A172 (cell line): ENCODE measurements at regions not wholly inside any gene's neighbourhood (a gene's known extent, or its start where the extent isn't known, plus 50 kb on each side); places are given as distances from the start of the nearest gene placed in this dataset.
"Not testable (repeated sequence)": the region's sequence is repeated elsewhere in the genome, so short reads cannot be mapped to it uniquely, and the experiment has no call there.

Source experiments
- DNase-seq: peaks from one replicate; pipeline ENCODE4 v3.0.0-alpha.2; 2015; ENCODE audit warnings: low spot score

DNA sequence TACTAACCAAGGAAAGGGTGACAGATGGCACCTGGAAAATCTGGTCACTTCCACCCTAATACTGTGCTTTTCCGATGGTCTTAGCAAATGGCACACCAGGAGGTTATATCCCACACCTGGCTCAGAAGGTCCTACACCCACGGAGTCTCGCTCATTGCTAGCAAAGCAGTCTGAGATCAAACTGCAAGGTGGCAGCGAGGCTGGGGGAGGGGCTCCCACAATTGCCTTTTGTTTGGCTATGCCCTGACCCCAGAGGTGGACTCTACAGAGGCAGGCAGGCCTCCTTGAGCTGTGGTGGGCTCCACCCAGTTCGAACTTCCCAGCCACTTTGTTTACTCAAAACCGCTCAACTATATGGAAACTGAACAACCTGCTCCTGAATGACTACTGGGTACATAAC, 50.3 kb upstream of the UGT2B15 start:
- not testable (repeated sequence) for DNase-seq

DNA sequence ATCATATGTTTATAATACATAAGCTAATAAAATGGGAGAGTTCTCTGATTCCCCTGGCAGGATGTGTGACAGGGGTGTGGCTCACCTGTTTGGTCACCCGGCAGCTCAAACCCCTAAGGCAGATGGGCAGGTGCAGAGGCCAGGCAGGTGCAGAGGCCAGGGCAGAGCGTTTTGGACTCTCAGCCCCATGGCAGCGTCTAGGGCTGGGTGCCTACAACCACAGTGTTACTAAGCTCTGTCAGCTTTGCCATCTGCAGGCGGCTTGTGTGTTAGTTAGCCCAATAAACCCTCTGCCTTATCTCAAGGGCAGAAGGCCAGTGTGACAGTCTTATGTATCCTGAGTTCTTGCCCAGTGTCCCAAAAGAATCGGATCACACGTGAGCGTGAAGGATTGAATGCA, 54.0 kb upstream of the UGT2B15 start:
- DNase-seq = no peak

DNA sequence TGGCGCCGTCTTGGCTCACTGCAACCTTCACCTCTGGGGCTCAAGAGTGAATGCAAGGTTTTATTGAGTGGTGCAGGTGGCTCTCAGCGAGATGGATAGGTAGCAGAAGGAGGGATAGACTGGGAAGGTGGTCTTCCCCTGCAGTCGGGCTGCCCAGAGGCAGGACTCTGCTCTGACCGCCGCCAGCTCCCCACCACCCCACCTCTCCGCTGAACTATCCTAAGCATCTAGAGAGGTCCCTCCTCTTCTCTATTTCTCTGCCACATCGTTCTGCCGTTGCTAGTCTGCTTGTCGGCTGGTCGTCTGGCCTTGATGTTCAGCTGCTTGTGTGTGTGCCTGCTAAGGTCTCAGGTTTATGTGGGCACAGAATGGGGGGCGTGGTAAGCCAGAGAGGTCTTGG, 54.5 kb upstream of the UGT2B15 start:
- DNase-seq = no peak

DNA sequence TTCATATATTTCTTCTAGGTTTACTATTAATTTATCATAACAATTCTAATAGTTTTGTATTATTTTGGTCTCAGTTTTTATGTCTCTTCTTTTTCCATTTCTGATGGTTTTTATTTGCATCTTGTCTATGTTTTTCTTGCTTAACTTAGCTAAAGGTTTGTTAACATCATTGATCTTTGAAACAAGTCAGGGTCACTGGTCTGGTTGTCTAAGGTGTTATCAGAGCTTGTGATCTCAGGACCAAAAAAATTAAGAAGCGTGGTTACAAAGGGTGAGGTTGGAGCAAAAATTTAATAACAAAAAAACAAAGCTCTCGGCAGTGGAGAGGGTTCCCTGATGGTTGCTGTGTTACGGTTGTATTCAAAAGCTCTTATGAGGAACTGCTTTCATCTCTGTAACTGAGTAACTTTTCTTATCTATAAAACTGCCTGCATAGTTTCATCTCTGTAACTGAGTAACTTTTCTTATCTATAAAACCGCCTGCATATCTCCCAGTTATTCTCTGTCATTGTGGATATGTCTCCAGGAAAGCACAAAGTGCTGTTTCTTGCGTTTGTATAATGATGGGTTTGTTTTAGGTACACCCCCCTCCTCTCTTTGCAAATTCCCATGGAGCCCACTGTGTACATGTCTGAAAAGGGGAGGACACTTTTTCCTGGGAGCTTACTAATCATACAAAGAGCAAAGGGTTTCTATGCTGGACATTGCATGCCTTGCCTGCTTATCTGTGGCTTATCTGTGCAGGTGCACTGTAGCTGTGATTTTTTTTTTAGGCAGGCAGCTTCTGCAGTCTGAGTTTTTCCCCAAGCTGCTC, 62.4 kb upstream of the UGT2B15 start:
- DNase-seq = no peak

DNA sequence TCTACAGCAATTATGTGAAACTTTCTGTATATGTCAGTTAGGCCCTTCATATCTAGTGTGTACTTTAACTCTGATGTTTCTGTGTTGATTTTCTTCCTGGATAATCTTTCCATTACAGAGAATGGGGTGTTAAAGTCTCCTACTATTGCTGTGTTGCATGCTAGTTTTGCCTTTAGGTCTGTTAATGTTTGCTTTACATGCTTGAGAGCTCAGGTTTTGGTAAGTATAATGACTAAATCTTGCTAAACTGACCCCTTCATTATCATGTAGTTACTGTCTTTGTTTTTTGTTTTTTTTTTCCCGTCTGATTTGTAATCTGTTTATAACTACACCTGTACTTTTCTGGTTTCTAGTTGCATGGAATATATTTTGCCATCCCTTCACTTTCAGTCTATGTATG, 63.6 kb upstream of the UGT2B15 start:
- DNase-seq = no peak

DNA sequence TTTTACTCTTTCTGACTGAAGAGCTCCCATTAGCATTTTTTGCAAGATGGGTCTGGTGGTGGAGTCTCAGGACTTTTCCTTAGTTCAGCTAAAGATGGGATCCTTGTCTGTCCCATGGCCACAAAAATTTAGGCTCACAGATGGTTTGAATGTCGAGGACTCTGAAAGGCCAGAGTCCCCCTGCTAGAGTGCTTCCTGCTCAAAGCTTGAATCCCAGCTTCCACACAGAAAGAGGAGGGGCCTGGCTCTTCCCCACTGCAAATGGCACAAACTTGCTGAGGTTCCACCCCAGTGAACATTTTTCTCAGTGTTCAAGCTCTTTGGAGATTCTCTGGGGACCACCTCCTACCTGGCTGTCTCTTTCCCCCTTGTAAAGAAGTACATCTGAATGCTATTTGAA, 64.7 kb upstream of the UGT2B15 start:
- DNase-seq = no peak

DNA sequence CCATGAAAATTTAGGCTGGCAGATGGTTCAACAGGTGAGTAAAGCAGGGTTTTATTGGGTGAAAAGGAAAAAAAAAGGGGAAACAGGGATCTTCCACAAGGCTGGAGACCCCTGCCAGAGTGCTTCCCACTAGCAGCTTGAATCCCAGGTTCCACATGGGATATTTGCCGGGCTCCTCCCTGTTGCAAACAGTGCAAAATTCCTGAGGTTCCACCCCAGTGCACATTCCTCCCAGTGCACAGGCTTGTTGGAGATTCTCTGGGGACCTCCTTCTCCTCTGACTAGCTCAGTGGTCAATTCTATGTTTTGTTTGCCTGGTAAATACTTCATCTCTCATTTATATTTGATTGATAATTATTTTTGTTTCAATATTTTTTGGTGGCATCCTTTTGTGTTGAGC, 66.4 kb upstream of the UGT2B15 start:
- no peak for DNase-seq

DNA sequence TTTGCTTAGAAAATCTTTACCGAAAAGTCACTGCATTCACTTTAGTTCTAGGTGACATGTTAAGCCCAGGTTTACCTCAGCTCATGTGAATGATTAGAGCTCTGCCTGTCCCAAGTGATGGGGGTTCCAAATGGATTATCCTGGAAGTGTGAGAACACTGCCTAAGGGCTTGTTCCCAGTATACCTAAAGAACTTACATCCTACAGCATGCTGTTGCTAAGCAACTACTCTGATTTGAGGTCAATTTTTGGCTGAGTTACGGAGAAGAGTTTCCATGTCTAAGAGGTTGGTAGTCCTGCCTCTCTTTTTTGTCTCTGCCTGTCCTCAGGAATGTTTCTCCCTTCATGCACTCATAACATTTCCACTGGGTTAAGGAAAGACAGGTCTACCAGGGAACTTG, 67.6 kb upstream of the UGT2B15 start:
- no peak for DNase-seq

DNA sequence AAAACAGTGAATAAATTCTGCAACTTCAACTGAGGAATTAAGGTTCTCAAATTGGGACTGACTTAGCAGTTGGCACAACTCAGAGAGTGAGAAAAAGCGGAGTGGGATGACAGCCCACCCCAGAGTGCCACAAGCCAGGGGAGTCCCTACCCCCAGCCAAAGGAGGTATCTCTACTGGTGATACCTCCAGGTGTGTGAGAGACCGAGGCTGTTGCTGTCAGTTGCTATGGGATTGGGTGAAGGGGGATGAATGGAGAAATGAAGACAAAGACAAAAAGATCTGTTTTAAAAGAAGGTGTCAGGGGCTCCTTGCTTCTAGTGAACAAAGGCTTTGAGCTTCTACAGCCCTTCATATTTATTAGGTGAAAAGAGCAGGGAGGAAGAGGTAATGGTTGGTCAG, 71.4 kb upstream of the UGT2B10 start:
- no peak for DNase-seq

DNA sequence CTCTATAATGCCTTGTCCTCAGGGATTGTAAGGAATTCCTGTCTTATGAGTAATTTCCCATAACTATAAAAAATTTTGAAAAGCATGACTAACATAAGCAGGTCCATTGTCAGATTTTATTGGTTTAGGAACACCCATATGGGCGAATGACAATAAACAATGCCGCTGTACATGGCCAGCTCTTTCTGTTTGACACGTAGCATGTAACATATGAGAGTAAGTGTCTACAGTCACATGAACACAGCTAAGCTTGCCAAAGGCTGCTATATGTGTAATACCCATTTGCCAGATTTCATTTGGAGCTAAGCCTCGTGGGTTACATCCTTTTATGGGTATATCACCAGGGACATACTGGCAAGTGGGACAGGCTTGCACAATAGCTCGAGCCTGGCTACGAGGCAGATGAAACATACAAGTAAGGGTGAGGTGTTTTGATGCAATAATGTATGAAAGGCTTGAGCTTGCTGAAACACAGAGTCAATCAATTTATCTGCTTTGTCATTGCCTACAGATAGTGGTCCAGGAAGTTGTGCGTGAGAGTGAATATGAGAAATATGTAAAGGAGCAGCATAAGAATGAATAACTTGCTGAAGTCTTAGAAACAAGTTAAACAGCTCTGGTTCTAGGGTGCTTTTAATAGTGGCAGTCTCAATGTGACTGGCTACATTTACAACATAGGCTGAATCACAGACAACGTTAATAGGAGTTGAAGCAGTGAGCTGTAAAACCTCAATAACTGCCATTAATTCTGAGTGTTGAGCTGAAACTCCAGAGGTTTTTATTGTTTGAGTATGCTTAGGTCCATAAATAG, 67.4 kb upstream of the UGT2B10 start:
- peak; percentile 30 for DNase-seq

DNA sequence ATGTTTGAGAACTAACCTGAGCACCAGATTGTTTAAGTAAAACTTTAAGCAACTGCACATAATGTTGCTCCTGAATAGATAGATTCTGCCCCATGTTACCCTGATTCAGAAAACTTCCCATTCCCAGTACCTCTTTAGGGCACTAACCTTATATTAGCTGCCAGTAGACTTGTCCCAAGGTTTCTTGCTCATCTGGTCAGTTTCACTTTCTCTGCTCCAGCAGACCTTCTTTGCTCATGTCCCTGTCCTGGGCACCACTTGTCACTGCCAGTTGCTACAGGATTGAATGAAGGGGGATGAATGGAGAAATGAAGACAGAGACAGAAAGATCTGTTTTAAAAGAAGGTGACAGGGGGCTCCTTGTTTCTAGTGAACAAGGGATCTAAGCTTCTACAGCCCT, 65.2 kb upstream of the UGT2B10 start:
- DNase-seq = no peak

DNA sequence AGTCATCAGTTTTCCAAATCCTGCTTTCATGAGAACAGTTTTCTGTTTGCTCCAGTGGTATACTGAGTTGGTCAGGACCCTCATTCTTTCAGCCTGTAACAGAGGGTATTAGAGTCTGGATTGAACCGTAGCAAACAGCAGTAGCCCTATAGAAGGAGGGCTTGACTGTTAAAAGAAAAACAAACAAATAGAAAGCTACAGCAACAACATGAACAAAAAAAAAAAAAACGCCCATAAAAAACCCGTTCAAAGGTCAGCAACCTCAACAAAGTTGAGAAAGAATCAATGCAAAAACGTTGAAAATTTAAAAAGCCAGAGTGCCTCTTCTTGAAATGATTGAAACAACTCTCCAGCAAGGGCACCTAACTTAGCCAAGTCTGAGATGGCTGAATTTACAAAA, 64.7 kb upstream of the UGT2B10 start:
- DNase-seq = no peak

DNA sequence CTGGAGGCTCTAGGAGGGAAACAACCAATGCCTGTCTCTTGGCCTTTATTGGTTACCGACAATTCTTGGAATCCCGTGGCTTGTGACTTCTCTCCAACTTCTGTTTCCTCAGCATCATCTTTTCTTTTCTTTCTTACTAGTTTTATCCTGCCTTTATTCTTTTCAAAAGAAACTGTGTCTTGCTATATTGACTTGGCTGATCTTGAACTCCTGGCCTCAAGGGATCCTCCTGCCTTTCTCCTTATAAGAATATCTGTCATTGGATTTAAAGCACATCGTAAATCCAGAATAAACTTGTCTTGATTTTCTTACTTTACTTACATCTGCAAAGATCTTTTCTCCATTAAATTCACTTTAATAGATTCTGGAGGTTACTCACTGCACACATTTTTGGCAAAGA, 49.9 kb upstream of the UGT2B10 start:
- no peak for DNase-seq
